Globus pallidus (tissue), 1 donor: ENCODE measurements at regions not wholly inside any gene's neighbourhood (a gene's known extent, or its start where the extent isn't known, plus 50 kb on each side); places are given as distances from the start of the nearest gene placed in this dataset.

Source experiments
- DNase-seq: peaks from one replicate; pipeline ENCODE4 v3.0.0-alpha.2; 2015; ENCODE audit warnings: low spot score

DNA sequence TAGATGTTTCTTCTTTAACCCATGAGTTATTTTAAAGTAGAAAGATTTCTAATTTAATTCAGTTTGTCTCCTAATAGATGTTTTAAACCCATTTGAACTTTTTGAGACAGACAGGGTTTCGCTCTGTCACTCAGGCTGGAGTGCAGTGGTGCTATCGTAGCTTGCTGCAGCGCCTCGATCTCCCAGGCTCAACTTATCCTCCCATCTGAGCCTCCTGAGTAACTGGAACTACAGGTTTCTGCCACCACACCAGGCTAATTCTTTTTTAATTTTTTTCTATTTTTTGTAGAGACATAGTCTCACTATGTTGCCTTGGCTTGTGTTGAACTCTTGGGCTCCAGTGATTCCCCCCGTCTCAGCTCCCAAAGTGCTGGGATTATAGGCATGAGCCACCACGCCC lies 53.0 kb upstream of the RAB18 start:
- DNase-seq = no peak

- DNase-seq = no peak
Observed at GRCh38 chr10:27450225-27450624, 53.9 kb upstream of the RAB18 start.

- no peak for DNase-seq
Observed at GRCh38 chr10:27449571-27449970, 54.5 kb upstream of the RAB18 start.

GRCh38 chr10:27448921-27449320 lies 55.2 kb upstream of the RAB18 start:
- no peak for DNase-seq

DNA sequence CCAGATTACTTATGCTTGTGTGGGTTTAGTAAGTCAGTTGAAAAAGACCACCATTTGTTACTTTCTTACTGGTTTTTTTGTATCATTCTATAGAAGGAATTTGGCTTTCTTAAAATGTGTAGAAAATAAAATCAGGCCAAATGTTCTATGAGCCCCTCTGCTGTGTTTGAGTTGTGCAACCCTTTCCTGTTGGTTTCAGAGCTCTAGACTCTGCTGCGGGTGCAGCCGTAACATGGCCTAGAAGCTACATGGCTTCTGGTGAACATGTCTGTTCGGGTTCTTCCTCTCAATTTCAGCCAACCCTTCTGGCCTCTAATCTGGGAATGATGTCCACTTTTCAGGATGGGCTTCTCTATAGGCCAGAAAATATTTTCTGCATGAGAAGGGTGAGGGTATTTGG lies 56.6 kb upstream of the RAB18 start:
- no peak for DNase-seq

- peak; percentile 18 for DNase-seq
Observed at GRCh38 chr10:27446091-27446918, 57.8 kb upstream of the RAB18 start.

DNA sequence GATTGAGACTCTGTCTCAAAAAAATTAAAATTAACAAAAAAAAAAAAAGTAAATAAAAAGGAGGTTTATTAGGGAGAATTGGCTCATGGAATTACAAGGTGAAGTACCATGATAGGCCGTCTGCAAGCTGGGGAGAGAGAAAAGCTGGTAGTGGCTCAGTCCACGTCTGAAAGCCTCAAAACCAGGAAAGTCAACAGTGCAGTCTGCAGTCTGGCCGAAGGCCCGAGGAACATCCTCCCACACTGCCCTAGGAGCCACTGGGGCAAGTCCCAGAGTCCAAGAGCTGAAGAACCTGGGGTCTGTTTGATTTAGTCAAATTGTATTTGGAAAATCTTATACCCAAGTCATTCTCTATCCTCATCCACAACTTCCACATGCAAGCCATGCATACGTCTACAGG lies 59.0 kb upstream of the RAB18 start:
- DNase-seq = no peak

- no peak for DNase-seq
Observed at GRCh38 chr10:27440478-27440877, 63.6 kb upstream of the RAB18 start.

- DNase-seq = no peak
Observed at GRCh38 chr10:27440021-27440420, 64.1 kb upstream of the RAB18 start.

- DNase-seq = peak; percentile 1
Observed at GRCh38 chr10:27439101-27439500, 65.0 kb upstream of the RAB18 start.

- DNase-seq = no peak
Observed at GRCh38 chr10:27437775-27438174, 66.3 kb upstream of the RAB18 start.

DNA sequence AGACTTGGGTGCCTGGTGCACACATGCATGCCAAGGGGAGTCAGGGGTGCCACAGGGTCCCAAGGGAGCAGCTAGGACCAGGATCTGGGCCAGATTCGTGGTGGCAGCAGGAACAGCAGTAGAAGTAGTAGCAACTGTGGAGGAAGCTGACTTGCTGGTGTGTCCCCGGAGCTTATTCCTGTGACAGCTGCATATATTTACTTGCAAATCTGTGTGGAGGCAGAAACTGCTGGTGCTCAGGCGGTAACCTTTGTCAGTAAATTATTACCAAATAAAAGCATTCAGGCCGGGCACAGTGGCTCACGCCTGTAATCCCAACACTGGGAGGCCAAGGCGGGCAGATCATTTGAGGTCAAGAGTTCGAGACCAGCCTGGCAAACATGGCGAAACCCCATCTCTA lies 67.4 kb upstream of the RAB18 start:
- no peak for DNase-seq

- no peak for DNase-seq
Observed at GRCh38 chr10:27433976-27434375, 70.1 kb upstream of the RAB18 start.

DNA sequence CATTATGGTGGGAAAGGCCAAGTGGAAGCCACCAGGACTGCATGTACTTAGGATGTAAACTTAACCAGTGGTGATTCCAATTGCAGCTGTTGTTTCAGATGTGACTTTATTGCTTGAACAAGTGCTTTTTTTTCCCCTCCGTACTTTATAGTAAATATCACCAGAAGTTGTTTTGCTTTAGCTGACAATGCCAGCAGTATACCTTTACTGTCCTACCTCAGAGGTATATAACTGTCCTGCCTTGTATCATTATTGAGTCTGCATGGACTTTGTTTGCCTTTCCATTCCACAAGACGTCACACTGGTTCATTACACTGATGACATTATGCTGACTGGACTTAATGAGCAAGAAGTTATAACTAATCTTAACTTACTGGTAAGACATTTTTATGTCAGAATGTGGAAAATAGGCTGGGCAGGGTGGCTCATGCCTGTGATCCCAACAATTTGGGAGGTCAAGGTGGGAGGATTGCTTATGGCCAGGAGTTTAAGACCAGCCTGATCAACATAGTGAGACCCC lies 77.1 kb upstream of the RAB18 start:
- DNase-seq = no peak

DNA sequence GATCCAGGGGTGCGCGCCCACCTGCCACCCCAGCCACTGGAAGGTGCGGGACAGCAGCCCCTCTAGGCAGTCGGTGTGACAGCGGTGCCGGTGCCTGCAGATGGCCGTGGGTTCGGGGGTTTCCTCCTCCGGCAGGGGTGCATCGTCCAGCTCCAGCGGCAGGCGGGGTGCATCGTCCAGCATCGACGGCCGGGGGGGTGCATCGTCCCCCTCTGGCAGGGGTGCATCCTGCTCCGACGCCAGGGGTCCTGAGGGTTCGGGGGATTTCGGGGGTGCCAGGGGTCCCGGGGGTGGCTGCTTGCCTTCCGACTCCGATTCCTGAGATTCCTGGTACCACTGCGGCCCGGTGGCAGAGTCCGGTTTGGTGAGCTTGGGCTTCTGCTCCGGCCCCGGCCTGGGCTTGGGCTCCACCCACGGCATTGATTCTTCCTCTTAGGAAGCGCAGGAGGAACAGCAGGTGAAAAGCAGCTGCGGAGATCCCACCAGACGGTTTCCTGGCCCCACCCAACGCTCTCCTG lies 90.2 kb upstream of the RAB18 start:
- DNase-seq = no peak

GRCh38 chr10:27413387-27413786 lies 90.7 kb upstream of the RAB18 start:
- DNase-seq = no peak

GRCh38 chr10:27410153-27410552 lies 94.0 kb upstream of the RAB18 start:
- DNase-seq = no peak

- DNase-seq = no peak
Observed at GRCh38 chr10:27407271-27407670, 96.8 kb upstream of the RAB18 start.

- DNase-seq = no peak
Observed at GRCh38 chr10:27399871-27400270, 104.2 kb upstream of the RAB18 start.

DNA sequence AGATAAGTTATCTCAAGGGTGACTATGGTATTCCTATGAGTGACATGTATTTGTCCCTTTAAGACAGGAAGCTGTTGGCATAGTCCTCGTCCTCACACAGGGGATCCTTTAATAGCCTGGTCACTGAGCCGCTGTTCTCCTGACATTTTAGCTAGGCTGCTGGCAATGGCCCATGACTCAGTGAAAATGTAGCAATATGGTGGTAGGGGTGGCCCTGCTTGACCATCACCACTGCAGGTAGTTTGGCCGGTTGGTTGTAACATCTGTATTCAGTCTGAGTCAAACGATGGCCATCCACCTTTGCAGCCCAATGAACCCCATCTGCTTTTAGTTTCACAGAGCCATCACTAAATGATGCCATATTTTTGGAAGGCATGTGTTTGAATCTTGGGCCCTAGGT lies 110.1 kb upstream of the RAB18 start:
- no peak for DNase-seq

DNA sequence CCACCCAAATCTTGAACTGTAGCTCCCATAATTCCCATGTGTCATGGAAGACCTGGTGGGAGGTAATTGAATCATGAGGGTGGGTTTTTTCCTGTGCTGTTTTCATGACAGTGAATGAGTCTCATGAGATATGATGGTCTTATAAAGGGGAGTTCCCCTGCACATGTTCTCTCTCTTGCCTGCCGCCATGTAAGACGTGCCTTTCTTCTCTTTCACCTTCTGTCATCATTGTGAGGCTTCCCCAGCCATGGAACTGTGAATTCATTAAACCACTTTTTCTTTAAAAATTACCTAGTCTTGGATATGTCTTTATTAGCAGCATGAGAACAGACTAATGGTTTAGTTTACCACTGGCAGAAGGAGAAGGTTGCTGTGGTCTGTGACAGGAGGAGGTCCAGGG lies 111.5 kb upstream of the RAB18 start:
- DNase-seq = no peak

DNA sequence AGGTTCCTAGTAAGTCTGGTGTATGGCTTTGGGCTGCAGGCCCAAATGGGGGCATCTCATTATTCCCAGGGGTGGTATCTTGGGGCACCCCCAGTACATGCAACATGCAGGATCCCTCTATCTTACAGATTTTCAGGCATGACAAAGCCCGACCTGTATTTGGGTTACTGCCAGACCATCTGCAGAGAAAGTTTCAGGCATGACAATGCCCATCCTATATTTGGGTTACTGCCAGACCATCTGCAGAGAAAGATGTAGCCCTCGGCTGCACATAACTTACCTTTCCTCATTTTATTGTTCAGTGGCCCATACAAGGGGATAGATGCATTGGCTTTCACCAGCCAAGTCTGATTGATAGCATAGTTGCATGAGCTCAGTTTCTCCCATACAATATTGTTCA lies 112.2 kb upstream of the RAB18 start:
- no peak for DNase-seq

DNA sequence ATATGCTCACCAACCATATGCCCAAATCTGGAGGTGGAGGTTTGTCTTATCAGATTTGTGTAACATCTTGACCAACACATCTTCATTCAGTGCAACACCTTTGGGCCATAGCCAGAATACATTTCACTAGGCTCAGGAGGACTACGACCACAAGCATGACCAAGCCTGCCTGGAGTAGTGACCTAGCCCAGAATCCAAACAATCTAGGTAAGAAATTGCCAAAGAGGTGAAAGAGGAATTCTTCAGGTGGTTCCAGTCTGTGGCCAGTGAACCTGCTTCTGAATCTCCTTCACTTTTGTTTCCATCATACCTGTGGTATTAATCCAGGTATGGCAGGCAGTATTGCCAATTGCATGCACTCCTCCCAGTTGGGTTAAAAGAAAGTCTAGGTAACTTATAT lies 112.8 kb upstream of the RAB18 start:
- no peak for DNase-seq

GRCh38 chr10:27390681-27391080 lies 113.4 kb upstream of the RAB18 start:
- DNase-seq = no peak
